Loucy (cell line): ENCODE measurements at regions not wholly inside any gene's neighbourhood (a gene's known extent, or its start where the extent isn't known, plus 50 kb on each side); places are given as distances from the start of the nearest gene placed in this dataset.

ENCODE experiments used
- H2AFZ ChIP-seq: fragments of 200-600 bp; sonication (generic); 2 replicates; pipeline ENCODE4 v1.6.0; 2016; ENCODE audit warnings: antibody characterized with exemption, mild to moderate bottlenecking, low read length, moderate library complexity
- H3F3A ChIP-seq: fragments of 200-600 bp; 2 replicates; pipeline ENCODE4 v1.6.0; 2016; ENCODE audit warnings: antibody characterized with exemption, low read depth, mild to moderate bottlenecking
- H3K27me3 ChIP-seq: fragments of 200-600 bp; sonication (generic); 2 replicates; pipeline ENCODE4 v1.6.1; 2014; ENCODE audit warnings: low read length, mild to moderate bottlenecking; ENCODE audit not compliant: insufficient read depth, poor library complexity, severe bottlenecking
- H3K36me3 ChIP-seq: fragments of 200-600 bp; sonication (generic); 2 replicates; pipeline ENCODE4 v1.6.1; 2016; ENCODE audit warnings: low read length; ENCODE audit not compliant: insufficient read depth
- H3K4me1 ChIP-seq: fragments of 200-600 bp; sonication (generic); 2 replicates; pipeline ENCODE4 v1.5.1; 2014; ENCODE audit warnings: low read length, mild to moderate bottlenecking; ENCODE audit not compliant: insufficient read depth, poor library complexity, severe bottlenecking
- H3K4me2 ChIP-seq: fragments of 200-600 bp; sonication (generic); 2 replicates; pipeline ENCODE4 v1.6.0; 2014; ENCODE audit warnings: antibody characterized with exemption, low read length, low read depth, mild to moderate bottlenecking; ENCODE audit not compliant: poor library complexity, severe bottlenecking
- H3K4me3 ChIP-seq: fragments of 200-600 bp; sonication (generic); 2 replicates; pipeline ENCODE4 v1.5.1; 2014; ENCODE audit warnings: low read length, mild to moderate bottlenecking, mixed read lengths; ENCODE audit not compliant: poor library complexity, severe bottlenecking
- H3K79me2 ChIP-seq: fragments of 200-600 bp; sonication (generic); 2 replicates; pipeline ENCODE4 v1.6.1; 2014; ENCODE audit warnings: low read length; ENCODE audit not compliant: insufficient read depth
- H3K9ac ChIP-seq: fragments of 200-600 bp; sonication (generic); 2 replicates; pipeline ENCODE4 v1.6.0; 2014; ENCODE audit warnings: mild to moderate bottlenecking, low read depth, low read length, moderate library complexity; ENCODE audit not compliant: poor library complexity, severe bottlenecking
- H3K9me2 ChIP-seq: fragments of 200-600 bp; sonication (generic); replicated peaks from 2 replicates; pipeline ENCODE4 v1.6.1; 2016; ENCODE audit warnings: low read depth, low read length, mixed read lengths
- H3K9me3 ChIP-seq: fragments of 200-600 bp; sonication (generic); 2 replicates; pipeline ENCODE4 v1.6.1; 2014; ENCODE audit warnings: mild to moderate bottlenecking, antibody characterized with exemption, low read length, low read depth; ENCODE audit not compliant: insufficient read depth
- H4K20me1 ChIP-seq: fragments of 200-600 bp; sonication (generic); 2 replicates; pipeline ENCODE4 v1.6.0; 2014; ENCODE audit warnings: antibody characterized with exemption, low read length, mild to moderate bottlenecking; ENCODE audit not compliant: insufficient read depth, poor library complexity, severe bottlenecking
- EZH2phosphoT487 ChIP-seq: fragments of 200-600 bp; IDR thresholded peaks from 2 replicates; pipeline ENCODE4 v1.6.1; 2018; ENCODE audit warnings: antibody characterized with exemption, mild to moderate bottlenecking, moderate library complexity, borderline replicate concordance
- TF ChIP-seq, protein P1 (sequence below): fragments of 200-600 bp; sonication (generic); conservative IDR thresholded peaks from 2 replicates; pipeline ENCODE4 v1.5.1; 2014; ENCODE audit warnings: mild to moderate bottlenecking, antibody characterized with exemption, low read length

DNA sequence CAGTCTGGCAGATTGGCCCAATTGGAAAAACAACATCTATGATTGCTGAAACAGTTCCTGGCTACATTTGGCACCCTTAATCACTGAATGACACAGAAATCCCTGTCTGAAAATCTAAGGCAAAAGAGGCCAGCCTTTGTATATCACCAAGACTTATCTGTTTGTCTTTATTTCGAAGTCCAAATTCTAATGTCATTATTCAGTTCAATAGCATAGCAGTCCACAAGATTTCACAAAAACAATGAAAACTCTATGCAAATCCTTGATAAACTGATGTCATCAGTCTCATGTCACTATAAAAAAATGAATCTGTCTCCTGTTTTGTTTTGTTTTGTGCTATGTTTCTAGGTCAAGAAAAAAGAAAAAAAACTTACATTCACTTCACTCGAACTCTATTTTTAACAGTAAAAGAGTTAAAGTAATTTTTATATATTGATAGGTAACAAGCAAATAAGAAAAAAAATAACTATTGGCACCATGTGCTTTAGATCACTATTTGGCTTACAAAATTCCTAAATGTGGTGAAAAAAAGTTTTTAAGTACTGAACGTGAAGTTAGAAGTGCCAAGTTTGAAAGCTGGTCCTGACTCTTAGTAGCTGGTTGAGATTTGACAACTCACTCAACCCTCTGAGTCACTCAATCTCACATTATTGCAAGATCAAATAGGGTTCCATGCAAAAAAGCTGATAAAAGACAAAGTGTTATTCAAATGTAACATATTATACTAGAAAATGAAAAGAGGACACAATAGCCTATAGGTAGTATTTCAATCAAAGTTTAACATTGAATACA is 359.3 kb downstream of the IRS1 start:
- H3K4me3 ChIP-seq: no peak overlapping the region
- no peaks in the 10 kb centered on the region for H3F3A ChIP-seq
- no peaks in the 10 kb centered on the region for H3K9me3 ChIP-seq
- no peak overlapping the region for H2AFZ ChIP-seq
- no peaks in the 10 kb centered on the region for H3K36me3 ChIP-seq
- no peaks in the 10 kb centered on the region for H4K20me1 ChIP-seq
- H3K79me2 ChIP-seq: no peaks in the 10 kb centered on the region
- H3K27me3 ChIP-seq: no peaks in the 10 kb centered on the region
- no peak overlapping the region for H3K4me2 ChIP-seq
- TF ChIP-seq, protein P1, sequence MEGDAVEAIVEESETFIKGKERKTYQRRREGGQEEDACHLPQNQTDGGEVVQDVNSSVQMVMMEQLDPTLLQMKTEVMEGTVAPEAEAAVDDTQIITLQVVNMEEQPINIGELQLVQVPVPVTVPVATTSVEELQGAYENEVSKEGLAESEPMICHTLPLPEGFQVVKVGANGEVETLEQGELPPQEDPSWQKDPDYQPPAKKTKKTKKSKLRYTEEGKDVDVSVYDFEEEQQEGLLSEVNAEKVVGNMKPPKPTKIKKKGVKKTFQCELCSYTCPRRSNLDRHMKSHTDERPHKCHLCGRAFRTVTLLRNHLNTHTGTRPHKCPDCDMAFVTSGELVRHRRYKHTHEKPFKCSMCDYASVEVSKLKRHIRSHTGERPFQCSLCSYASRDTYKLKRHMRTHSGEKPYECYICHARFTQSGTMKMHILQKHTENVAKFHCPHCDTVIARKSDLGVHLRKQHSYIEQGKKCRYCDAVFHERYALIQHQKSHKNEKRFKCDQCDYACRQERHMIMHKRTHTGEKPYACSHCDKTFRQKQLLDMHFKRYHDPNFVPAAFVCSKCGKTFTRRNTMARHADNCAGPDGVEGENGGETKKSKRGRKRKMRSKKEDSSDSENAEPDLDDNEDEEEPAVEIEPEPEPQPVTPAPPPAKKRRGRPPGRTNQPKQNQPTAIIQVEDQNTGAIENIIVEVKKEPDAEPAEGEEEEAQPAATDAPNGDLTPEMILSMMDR: no peak
- no peak for TF ChIP-seq EZH2phosphoT487
- no peaks in the 10 kb centered on the region for H3K9me2 ChIP-seq
- no peak overlapping the region for H3K9ac ChIP-seq
- H3K4me1 ChIP-seq: no peaks in the 10 kb centered on the region

DNA sequence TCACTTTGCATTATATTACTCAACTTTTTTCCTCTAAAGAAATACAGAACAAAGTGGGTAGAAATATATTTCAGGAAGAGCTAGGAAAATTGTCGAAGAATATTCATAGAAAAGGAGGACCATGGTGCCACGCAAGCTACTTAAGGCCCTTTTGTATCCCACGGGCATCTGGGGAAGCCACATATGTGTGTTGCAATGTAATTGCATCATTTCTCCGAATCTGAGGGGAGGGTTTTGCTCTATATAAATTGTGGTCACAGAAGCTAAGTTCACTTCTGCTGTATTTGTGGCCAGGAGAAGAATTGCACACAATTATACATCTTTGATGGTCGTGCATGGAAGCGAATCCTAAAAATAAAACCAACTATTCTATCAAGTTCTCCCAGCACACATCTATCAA is 360.3 kb downstream of the IRS1 start:
- H3K79me2 ChIP-seq: no peaks in the 10 kb centered on the region
- no peaks in the 10 kb centered on the region for H3K4me1 ChIP-seq
- no peaks in the 10 kb centered on the region for H3K9me2 ChIP-seq
- H3K27me3 ChIP-seq: no peaks in the 10 kb centered on the region
- TF ChIP-seq, protein P1: no peak
- TF ChIP-seq EZH2phosphoT487: no peak
- H3F3A ChIP-seq: no peaks in the 10 kb centered on the region
- H3K9ac ChIP-seq: no peak overlapping the region
- no peak overlapping the region for H3K4me3 ChIP-seq
- H2AFZ ChIP-seq: no peak overlapping the region
- no peak overlapping the region for H3K4me2 ChIP-seq
- H3K9me3 ChIP-seq: no peaks in the 10 kb centered on the region
- no peaks in the 10 kb centered on the region for H4K20me1 ChIP-seq
- H3K36me3 ChIP-seq: no peaks in the 10 kb centered on the region

DNA sequence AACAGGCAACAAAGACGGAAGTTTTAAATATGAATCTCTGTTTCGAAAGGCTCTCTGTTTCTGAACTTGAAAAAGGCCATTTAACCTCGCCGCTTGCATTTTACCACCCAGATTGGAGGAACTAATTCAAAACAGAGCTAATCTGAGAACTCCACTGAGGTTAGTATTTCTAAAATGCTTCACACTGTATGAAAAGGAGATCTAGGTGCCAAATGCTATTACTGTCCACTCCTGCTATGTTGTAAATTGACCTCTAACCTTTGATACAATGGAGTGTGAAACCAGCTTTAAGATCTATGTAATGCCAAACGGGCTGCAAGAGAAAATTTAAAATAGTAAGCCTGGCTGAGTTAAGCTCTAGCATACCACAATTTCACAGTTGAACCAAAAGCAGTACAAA is 364.5 kb downstream of the IRS1 start:
- no peaks in the 10 kb centered on the region for H3K36me3 ChIP-seq
- H2AFZ ChIP-seq: no peak overlapping the region
- H3F3A ChIP-seq: no peaks in the 10 kb centered on the region
- H3K79me2 ChIP-seq: no peaks in the 10 kb centered on the region
- H3K9me3 ChIP-seq: no peaks in the 10 kb centered on the region
- H3K4me2 ChIP-seq: no peak overlapping the region
- TF ChIP-seq, protein P1: no peak
- TF ChIP-seq EZH2phosphoT487: no peak
- no peak overlapping the region for H3K9ac ChIP-seq
- H4K20me1 ChIP-seq: no peaks in the 10 kb centered on the region
- no peaks in the 10 kb centered on the region for H3K27me3 ChIP-seq
- H3K9me2 ChIP-seq: no peaks in the 10 kb centered on the region
- no peak overlapping the region for H3K4me3 ChIP-seq
- no peaks in the 10 kb centered on the region for H3K4me1 ChIP-seq
